ENCODE measurements at regions not wholly inside any gene's neighbourhood (a gene's known extent, or its start where the extent isn't known, plus 50 kb on each side); places are given as distances from the start of the nearest gene placed in this dataset.
A peak's percentile ranks its signal among the peaks of the same experiment; 100 is the strongest.

DNA sequence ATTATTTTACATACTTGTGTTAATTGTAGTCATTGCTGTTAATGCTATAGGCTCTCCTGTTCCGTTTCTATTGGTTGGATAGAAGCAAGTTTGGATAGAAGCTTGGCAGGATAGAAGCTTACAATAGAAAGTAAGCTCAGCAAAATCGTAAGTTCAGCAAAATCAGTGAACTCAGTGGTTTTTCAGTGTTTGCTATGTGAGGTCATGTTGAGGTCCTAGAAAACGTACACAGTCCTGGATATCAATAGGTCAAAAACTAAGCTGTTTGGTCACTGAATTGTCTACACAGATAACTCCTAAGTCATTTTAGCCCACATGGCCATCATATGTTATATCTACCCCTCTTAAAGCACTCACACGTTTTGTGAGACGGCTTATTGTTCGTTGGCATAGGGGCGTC is 299.4 kb downstream of the MAN2A1 start:
- H3K9me3 Mint-ChIP-seq (ENCODE audit: unreplicated experiment) = peaks cover 35% of the 10 kb centered on the region
- POLR2A ChIA-PET = no interaction called here
- H3K4me1 Mint-ChIP-seq (ENCODE audit: low read depth, unreplicated experiment) = peaks cover 56% of the 10 kb centered on the region
- H3K4me3 Mint-ChIP-seq (ENCODE audit: unreplicated experiment) = peak overlapping the region; percentile 5
- CTCF ChIA-PET = no interaction called here
- no TSS peak for BruUV-seq (replicated peaks)
- H3K27me3 Mint-ChIP-seq (ENCODE audit: insufficient read depth, unreplicated experiment) = no peaks in the 10 kb centered on the region
- Histone ChIP-seq H3K36me3 (ENCODE audit: control insufficient read depth, insufficient read depth, low read length) (no peaks in the 10 kb centered on the region), H3K4me1 (peaks cover 48% of the 10 kb centered on the region), H3K9me3 (peaks cover 10% of the 10 kb centered on the region), H3K4me3 (ENCODE audit: low read depth, low read length) (no peak overlapping the region), H3K27me3 (replicated peaks; ENCODE audit: control insufficient read depth, insufficient read depth, low read length) (no peaks in the 10 kb centered on the region)
- TF ChIP-seq, protein P1, sequence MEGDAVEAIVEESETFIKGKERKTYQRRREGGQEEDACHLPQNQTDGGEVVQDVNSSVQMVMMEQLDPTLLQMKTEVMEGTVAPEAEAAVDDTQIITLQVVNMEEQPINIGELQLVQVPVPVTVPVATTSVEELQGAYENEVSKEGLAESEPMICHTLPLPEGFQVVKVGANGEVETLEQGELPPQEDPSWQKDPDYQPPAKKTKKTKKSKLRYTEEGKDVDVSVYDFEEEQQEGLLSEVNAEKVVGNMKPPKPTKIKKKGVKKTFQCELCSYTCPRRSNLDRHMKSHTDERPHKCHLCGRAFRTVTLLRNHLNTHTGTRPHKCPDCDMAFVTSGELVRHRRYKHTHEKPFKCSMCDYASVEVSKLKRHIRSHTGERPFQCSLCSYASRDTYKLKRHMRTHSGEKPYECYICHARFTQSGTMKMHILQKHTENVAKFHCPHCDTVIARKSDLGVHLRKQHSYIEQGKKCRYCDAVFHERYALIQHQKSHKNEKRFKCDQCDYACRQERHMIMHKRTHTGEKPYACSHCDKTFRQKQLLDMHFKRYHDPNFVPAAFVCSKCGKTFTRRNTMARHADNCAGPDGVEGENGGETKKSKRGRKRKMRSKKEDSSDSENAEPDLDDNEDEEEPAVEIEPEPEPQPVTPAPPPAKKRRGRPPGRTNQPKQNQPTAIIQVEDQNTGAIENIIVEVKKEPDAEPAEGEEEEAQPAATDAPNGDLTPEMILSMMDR (IDR thresholded peaks at IDR 0.05; ENCODE audit: insufficient read depth in 1 of 2, low read depth in 1 of 2, low read length in 1 of 2, severe bottlenecking in 1 of 2, unreplicated experiment in 1 of 2) = no peak
- intact Hi-C loops (cut with micrococcal nuclease; ENCODE audit: unreplicated experiment) = no loop called here
- peaks cover 7% of the 10 kb centered on the region for H3K36me3 Mint-ChIP-seq (ENCODE audit: insufficient read depth, unreplicated experiment)
- no peak overlapping the region for H3K27ac Mint-ChIP-seq (ENCODE audit: unreplicated experiment)
- DNase-seq = no peak

DNA sequence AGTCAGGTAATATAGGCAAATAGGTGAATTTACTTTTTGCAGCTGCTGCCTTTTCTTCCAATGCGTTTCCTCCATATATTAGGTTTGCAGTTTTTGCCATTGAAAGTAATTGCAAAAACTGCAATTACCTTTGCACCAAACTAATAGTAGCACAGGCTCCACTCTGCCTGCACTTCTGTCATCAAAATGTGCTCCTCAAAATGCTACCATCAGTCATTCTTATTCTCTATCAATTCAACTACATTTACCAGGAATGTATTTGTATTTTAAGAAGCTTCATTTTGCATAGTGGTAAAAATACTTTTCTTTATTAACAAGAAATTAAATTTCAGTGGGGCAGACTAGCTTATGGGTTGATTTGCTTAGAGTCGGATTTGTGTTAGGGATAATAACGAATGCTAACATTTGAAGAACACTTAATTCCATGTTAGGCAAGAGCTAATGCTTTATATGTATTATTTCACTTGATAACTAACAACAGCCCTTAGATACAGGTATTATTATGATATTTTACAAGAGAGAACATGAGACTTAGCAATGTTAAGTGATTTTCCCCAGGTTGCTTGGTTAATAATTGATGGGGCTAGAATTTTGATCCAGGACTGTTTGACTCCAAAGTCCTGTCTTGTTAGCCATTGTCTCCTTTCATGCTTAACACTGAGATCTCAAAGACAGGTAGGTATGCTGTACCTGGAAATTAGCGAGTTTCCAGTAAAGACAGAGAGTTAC is 300.4 kb downstream of the MAN2A1 start:
- H3K4me3 ChIP-seq (ENCODE audit: low read depth, low read length) = no peak overlapping the region
- H3K27me3 Mint-ChIP-seq (ENCODE audit: insufficient read depth, unreplicated experiment) = no peaks in the 10 kb centered on the region
- ChIA-PET CTCF (interaction anchor here (0.8 kb wide), 1 partner anchor 301 kb away, joined by 3 read pairs; no protein-coding TSS in a partner anchor), POLR2A (interaction anchor here (0.6 kb wide), 1 partner anchor 300 kb away, joined by 5 read pairs; the partner anchor contains the start of gene MAN2A1)
- H3K27me3 ChIP-seq (replicated peaks; ENCODE audit: control insufficient read depth, insufficient read depth, low read length) = no peaks in the 10 kb centered on the region
- TF ChIP-seq, protein P1 (IDR thresholded peaks at IDR 0.05; ENCODE audit: insufficient read depth in 1 of 2, low read depth in 1 of 2, low read length in 1 of 2, severe bottlenecking in 1 of 2, unreplicated experiment in 1 of 2) = no peak
- H3K4me1 Mint-ChIP-seq (ENCODE audit: low read depth, unreplicated experiment) = peaks cover 59% of the 10 kb centered on the region
- BruUV-seq (replicated peaks) = no TSS peak
- H3K9me3 ChIP-seq = peaks cover 10% of the 10 kb centered on the region
- DNase-seq = peak in 1 of 2 experiments; percentile 59
- H3K36me3 ChIP-seq (ENCODE audit: control insufficient read depth, insufficient read depth, low read length) = no peaks in the 10 kb centered on the region
- H3K9me3 Mint-ChIP-seq (ENCODE audit: unreplicated experiment) = peaks cover 35% of the 10 kb centered on the region
- H3K4me3 Mint-ChIP-seq (ENCODE audit: unreplicated experiment) = peak overlapping the region; percentile 51
- H3K36me3 Mint-ChIP-seq (ENCODE audit: insufficient read depth, unreplicated experiment) = peaks cover 7% of the 10 kb centered on the region
- peaks cover 48% of the 10 kb centered on the region for H3K4me1 ChIP-seq
- intact Hi-C loops (cut with micrococcal nuclease; ENCODE audit: unreplicated experiment) = loop anchor here (1.0 to 5.0 kb wide), 2 partner anchors 89 to 303 kb away; partner anchors contain the start of gene MAN2A1
- peak overlapping the region; percentile 80 for H3K27ac Mint-ChIP-seq (ENCODE audit: unreplicated experiment)

DNA sequence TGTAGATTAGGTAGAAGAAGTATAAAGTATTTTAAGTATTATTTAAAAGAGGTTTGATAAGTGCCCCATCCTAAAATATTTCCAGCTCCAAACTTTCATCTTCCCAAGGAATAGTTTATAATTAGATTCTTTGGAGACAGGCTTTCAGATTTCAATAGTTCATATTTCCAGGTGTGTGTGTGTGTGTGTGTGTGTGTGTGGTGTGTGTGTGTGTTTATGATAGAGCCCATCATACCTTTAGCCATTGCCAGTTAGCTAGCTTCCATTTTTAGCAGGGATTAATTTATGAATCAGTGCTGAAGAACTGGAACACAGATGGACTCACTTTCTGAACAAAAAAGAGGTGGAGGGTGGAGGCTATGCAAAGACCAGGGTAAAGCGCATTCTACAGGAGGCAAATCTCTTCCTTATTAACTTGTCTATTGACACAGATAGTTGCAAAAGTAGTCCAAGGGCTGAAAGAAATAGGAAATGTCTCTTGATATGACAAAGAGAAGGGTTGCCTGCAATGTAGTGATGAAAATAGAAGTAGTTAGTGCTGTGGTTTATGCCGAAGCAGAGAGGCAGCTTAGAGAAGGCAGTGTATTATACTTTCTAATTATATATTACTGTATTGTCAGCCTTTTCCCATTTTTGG is 301.1 kb downstream of the MAN2A1 start:
- peak overlapping the region; percentile 80 for H3K27ac Mint-ChIP-seq (ENCODE audit: unreplicated experiment)
- intact Hi-C loops (cut with micrococcal nuclease; ENCODE audit: unreplicated experiment) = loop anchor here (1.0 to 5.0 kb wide), 2 partner anchors 90 to 304 kb away; partner anchors contain the start of gene MAN2A1

More for the DNA sequence above, 301.1 kb downstream of the MAN2A1 start:
- TSS peak; percentile 57 for BruUV-seq (replicated peaks)
- H3K27me3 ChIP-seq (replicated peaks; ENCODE audit: control insufficient read depth, insufficient read depth, low read length) = no peaks in the 10 kb centered on the region
- Mint-ChIP-seq H3K36me3 (ENCODE audit: insufficient read depth, unreplicated experiment) (peaks cover 7% of the 10 kb centered on the region), H3K4me3 (ENCODE audit: unreplicated experiment) (peak overlapping the region; percentile 51), H3K4me1 (ENCODE audit: low read depth, unreplicated experiment) (peaks cover 61% of the 10 kb centered on the region), H3K27me3 (ENCODE audit: insufficient read depth, unreplicated experiment) (no peaks in the 10 kb centered on the region), H3K9me3 (ENCODE audit: unreplicated experiment) (peaks cover 35% of the 10 kb centered on the region)
- H3K4me1 ChIP-seq = peaks cover 48% of the 10 kb centered on the region
- H3K36me3 ChIP-seq (ENCODE audit: control insufficient read depth, insufficient read depth, low read length) = no peaks in the 10 kb centered on the region
- DNase-seq = peak in 1 of 2 experiments; percentile 5
- peaks cover 10% of the 10 kb centered on the region for H3K9me3 ChIP-seq
- TF ChIP-seq, protein P1 (IDR thresholded peaks at IDR 0.05; ENCODE audit: insufficient read depth in 1 of 2, low read depth in 1 of 2, low read length in 1 of 2, severe bottlenecking in 1 of 2, unreplicated experiment in 1 of 2) = no peak
- ChIA-PET CTCF (no interaction called here), POLR2A (interaction anchor here (0.6 kb wide), 1 partner anchor 301 kb away, joined by 5 read pairs; the partner anchor contains the start of gene MAN2A1)
- no peak overlapping the region for H3K4me3 ChIP-seq (ENCODE audit: low read depth, low read length)
